GM23338 (cell line): ENCODE measurements at regions not wholly inside any gene's neighbourhood (a gene's known extent, or its start where the extent isn't known, plus 50 kb on each side); places are given as distances from the start of the nearest gene placed in this dataset.

Experiments
- ATAC-seq: fragments of 200-7000 bp; cut with Tn5 transposase; 3 replicates; pipeline ENCODE4 v1.9.1; 2020
- DNase-seq: peaks from one replicate; pipeline ENCODE4 v3.0.0-alpha.2; 2015; ENCODE audit warnings: low spot score
- H2AFZ ChIP-seq: fragments of 200-600 bp; sonication (generic); 2 replicates; pipeline ENCODE4 v1.8.0; 2016; ENCODE audit warnings: antibody characterized with exemption, mild to moderate bottlenecking, moderate library complexity
- H3F3A ChIP-seq: fragments of 200-600 bp; sonication (generic); replicated peaks from 2 replicates; pipeline ENCODE4 v1.8.0; 2017; ENCODE audit warnings: antibody characterized with exemption, mixed run types, low read depth
- H3K27ac ChIP-seq: fragments of 200-600 bp; sonication (generic); 2 replicates; pipeline ENCODE4 v1.6.1; 2016; ENCODE audit warnings: low read depth
- H3K27me3 ChIP-seq: fragments of 200-600 bp; sonication (generic); 2 replicates; pipeline ENCODE4 v1.8.0; 2016; ENCODE audit warnings: mild to moderate bottlenecking, mixed run types, moderate library complexity; ENCODE audit not compliant: insufficient read depth
- H3K36me3 ChIP-seq: fragments of 200-600 bp; sonication (generic); 2 replicates; pipeline ENCODE4 v1.8.0; 2016; ENCODE audit warnings: mild to moderate bottlenecking; ENCODE audit not compliant: insufficient read depth
- H3K4me1 ChIP-seq: fragments of 200-600 bp; sonication (generic); 2 replicates; pipeline ENCODE4 v1.8.0; 2016; ENCODE audit warnings: mild to moderate bottlenecking, moderate library complexity; ENCODE audit not compliant: insufficient read depth
- H3K4me2 ChIP-seq: fragments of 200-600 bp; sonication (generic); 2 replicates; pipeline ENCODE4 v1.7.1; 2017; ENCODE audit warnings: mixed run types
- H3K4me3 ChIP-seq: fragments of 200-600 bp; sonication (generic); 2 replicates; pipeline ENCODE4 v1.6.1; 2016; ENCODE audit warnings: mixed run types
- H3K79me2 ChIP-seq: fragments of 200-600 bp; sonication (generic); replicated peaks from 2 replicates; pipeline ENCODE4 v1.8.0; 2017; ENCODE audit warnings: mild to moderate bottlenecking; ENCODE audit not compliant: insufficient read depth
- H3K9me2 ChIP-seq: fragments of 200-600 bp; sonication (generic); 2 replicates; pipeline ENCODE4 v1.8.0; 2017; ENCODE audit not compliant: insufficient read depth
- H4K20me1 ChIP-seq: fragments of 200-600 bp; sonication (generic); replicated peaks from 2 replicates; pipeline ENCODE4 v1.8.0; 2017; ENCODE audit warnings: mild to moderate bottlenecking; ENCODE audit not compliant: insufficient read depth
- H3K27ac Mint-ChIP-seq: 2 replicates; pipeline ENCODE4 v1.8.0; 2020; ENCODE audit warnings: inconsistent platforms, mild to moderate bottlenecking, moderate library complexity, mixed read lengths
- H3K27me3 Mint-ChIP-seq: 3 replicates; pipeline ENCODE4 v1.8.0; 2022; ENCODE audit warnings: low read depth, mild to moderate bottlenecking, moderate library complexity, mixed read lengths, inconsistent platforms; ENCODE audit not compliant: insufficient read depth, poor library complexity
- H3K36me3 Mint-ChIP-seq: 3 replicates; pipeline ENCODE4 v1.8.0; 2021; ENCODE audit warnings: low read depth, mild to moderate bottlenecking, inconsistent platforms, moderate library complexity, mixed read lengths
- H3K4me1 Mint-ChIP-seq: 3 replicates; pipeline ENCODE4 v1.8.0; 2020; ENCODE audit warnings: mild to moderate bottlenecking, inconsistent platforms, mixed read lengths
- H3K4me3 Mint-ChIP-seq: 3 replicates; pipeline ENCODE4 v1.8.0; 2021; ENCODE audit warnings: moderate library complexity, mild to moderate bottlenecking, inconsistent platforms, mixed read lengths
- H3K9me3 Mint-ChIP-seq: 3 replicates; pipeline ENCODE4 v1.8.0; 2020; ENCODE audit warnings: moderate library complexity, mild to moderate bottlenecking, inconsistent platforms, mixed read lengths
- CREB1 ChIP-seq: fragments of 250-450 bp; sonication (Bioruptor Pico); IDR thresholded peaks from 2 replicates; pipeline ENCODE4 v1.5.0; 2020; ENCODE audit warnings: low read depth, mild to moderate bottlenecking, moderate library complexity
- EZH2 ChIP-seq: fragments of 200-600 bp; sonication (generic); IDR thresholded peaks from one replicate; pipeline ENCODE4 v1.8.0; 2017; ENCODE audit warnings: antibody characterized with exemption, mild to moderate bottlenecking, low read depth; ENCODE audit not compliant: unreplicated experiment
- EZH2phosphoT487 ChIP-seq: fragments of 200-600 bp; sonication (generic); IDR thresholded peaks from one replicate; pipeline ENCODE4 v1.8.1; 2018; ENCODE audit warnings: antibody characterized with exemption; ENCODE audit not compliant: unreplicated experiment
- JUNB ChIP-seq: IDR thresholded peaks from one replicate; pipeline ENCODE4 v1.6.1; 2016; ENCODE audit warnings: antibody characterized with exemption; ENCODE audit not compliant: unreplicated experiment
- NANOG ChIP-seq: IDR thresholded peaks from 2 replicates; pipeline ENCODE4 v1.6.1; 2016; ENCODE audit warnings: antibody characterized with exemption, borderline replicate concordance
- POLR2AphosphoS5 ChIP-seq: IDR thresholded peaks from 2 replicates; pipeline ENCODE4 v1.6.1; 2016; ENCODE audit warnings: antibody characterized with exemption, low read depth
- STAT1 ChIP-seq: IDR thresholded peaks from one replicate; pipeline ENCODE4 v1.6.1; 2016; ENCODE audit warnings: antibody characterized with exemption; ENCODE audit not compliant: unreplicated experiment
- ZNF114 ChIP-seq: fragments of 250-450 bp; sonication (Bioruptor Pico); IDR thresholded peaks from 2 replicates; pipeline ENCODE4 v1.5.0; 2020; ENCODE audit warnings: mild to moderate bottlenecking, moderate library complexity
- ZNF331 ChIP-seq: fragments of 250-450 bp; sonication (Bioruptor Pico); IDR thresholded peaks from 2 replicates; pipeline ENCODE4 v1.5.0; 2020; ENCODE audit warnings: low read depth, mild to moderate bottlenecking, moderate library complexity
- TF ChIP-seq, protein P1 (sequence below): IDR thresholded peaks from 2 replicates; pipeline ENCODE4 v1.6.1; 2016; ENCODE audit warnings: antibody characterized with exemption
- TF ChIP-seq, protein P2 (sequence below): fragments of 250-450 bp; sonication (Bioruptor Pico); IDR thresholded peaks from 2 replicates; pipeline ENCODE4 v1.5.0; 2020; ENCODE audit warnings: mild to moderate bottlenecking, moderate library complexity
- TF ChIP-seq, protein P3 (sequence below): IDR thresholded peaks from one replicate; pipeline ENCODE4 v1.6.1; 2018; ENCODE audit warnings: antibody characterized with exemption; ENCODE audit not compliant: unreplicated experiment
- TF ChIP-seq, protein P4 (sequence below), 2 experiments: fragments of 200-600 bp in 1 of 2; sonication (generic) in 1 of 2; conservative IDR thresholded peaks; 2 replicates each; pipeline versions ENCODE4 v1.5.1 to v1.6.1; 2016 to 2017; ENCODE audit warnings: antibody characterized with exemption in 2 of 2, low read depth in 2 of 2, mild to moderate bottlenecking in 2 of 2, moderate library complexity in 1 of 2

DNA sequence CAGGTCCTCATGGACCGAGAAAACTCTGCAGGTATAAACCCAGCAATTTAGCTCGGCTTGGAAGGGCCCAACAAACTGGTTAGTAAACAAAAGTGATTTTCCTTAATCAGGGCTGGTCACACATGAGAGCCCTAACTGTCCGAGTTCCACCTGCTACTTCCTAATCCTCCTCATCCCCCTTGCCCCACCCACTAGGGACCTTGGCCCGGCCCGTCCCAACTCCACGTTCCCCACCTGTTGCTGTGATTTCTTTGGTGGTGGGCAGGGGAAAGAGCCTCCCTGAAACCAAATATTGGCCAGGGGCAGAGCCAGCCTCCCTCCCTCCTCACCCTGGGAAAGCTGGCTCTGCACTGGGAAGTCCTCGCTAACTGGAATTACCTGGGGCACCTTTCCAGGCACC is 304.2 kb upstream of the PROX1 start:
- Histone ChIP-seq H3F3A (no peaks in the 10 kb centered on the region), H3K4me2 (no peak overlapping the region), H4K20me1 (no peaks in the 10 kb centered on the region), H2AFZ (no peak overlapping the region), H3K4me3 (no peak overlapping the region), H3K9me2 (peaks cover 12% of the 10 kb centered on the region; the same call in 1 of the 2 replicates), H3K36me3 (no peaks in the 10 kb centered on the region), H3K27ac (no peak overlapping the region), H3K27me3 (no peaks in the 10 kb centered on the region), H3K79me2 (no peaks in the 10 kb centered on the region), H3K4me1 (no peaks in the 10 kb centered on the region)
- H3K9me3 Mint-ChIP-seq, result no peaks in the 10 kb centered on the region
- no peak for ATAC-seq
- peaks cover 12% of the 10 kb centered on the region for H3K4me1 Mint-ChIP-seq
- H3K4me3 Mint-ChIP-seq, result no peak overlapping the region
- H3K27me3 Mint-ChIP-seq, result no peaks in the 10 kb centered on the region
- no peaks in the 10 kb centered on the region for H3K36me3 Mint-ChIP-seq
- no peak overlapping the region for H3K27ac Mint-ChIP-seq
- no peak for DNase-seq
- no peak for TF ChIP-seq CREB1 (CRISPR knock-in tag)
- TF ChIP-seq NANOG, result no peak
- no peak for TF ChIP-seq EZH2phosphoT487
- TF ChIP-seq POLR2AphosphoS5, result no peak
- TF ChIP-seq EZH2, result no peak
- no peak for TF ChIP-seq STAT1
- TF ChIP-seq JUNB, result no peak
- TF ChIP-seq, protein P1, sequence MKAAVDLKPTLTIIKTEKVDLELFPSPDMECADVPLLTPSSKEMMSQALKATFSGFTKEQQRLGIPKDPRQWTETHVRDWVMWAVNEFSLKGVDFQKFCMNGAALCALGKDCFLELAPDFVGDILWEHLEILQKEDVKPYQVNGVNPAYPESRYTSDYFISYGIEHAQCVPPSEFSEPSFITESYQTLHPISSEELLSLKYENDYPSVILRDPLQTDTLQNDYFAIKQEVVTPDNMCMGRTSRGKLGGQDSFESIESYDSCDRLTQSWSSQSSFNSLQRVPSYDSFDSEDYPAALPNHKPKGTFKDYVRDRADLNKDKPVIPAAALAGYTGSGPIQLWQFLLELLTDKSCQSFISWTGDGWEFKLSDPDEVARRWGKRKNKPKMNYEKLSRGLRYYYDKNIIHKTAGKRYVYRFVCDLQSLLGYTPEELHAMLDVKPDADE, result no peak
- TF ChIP-seq, protein P2, sequence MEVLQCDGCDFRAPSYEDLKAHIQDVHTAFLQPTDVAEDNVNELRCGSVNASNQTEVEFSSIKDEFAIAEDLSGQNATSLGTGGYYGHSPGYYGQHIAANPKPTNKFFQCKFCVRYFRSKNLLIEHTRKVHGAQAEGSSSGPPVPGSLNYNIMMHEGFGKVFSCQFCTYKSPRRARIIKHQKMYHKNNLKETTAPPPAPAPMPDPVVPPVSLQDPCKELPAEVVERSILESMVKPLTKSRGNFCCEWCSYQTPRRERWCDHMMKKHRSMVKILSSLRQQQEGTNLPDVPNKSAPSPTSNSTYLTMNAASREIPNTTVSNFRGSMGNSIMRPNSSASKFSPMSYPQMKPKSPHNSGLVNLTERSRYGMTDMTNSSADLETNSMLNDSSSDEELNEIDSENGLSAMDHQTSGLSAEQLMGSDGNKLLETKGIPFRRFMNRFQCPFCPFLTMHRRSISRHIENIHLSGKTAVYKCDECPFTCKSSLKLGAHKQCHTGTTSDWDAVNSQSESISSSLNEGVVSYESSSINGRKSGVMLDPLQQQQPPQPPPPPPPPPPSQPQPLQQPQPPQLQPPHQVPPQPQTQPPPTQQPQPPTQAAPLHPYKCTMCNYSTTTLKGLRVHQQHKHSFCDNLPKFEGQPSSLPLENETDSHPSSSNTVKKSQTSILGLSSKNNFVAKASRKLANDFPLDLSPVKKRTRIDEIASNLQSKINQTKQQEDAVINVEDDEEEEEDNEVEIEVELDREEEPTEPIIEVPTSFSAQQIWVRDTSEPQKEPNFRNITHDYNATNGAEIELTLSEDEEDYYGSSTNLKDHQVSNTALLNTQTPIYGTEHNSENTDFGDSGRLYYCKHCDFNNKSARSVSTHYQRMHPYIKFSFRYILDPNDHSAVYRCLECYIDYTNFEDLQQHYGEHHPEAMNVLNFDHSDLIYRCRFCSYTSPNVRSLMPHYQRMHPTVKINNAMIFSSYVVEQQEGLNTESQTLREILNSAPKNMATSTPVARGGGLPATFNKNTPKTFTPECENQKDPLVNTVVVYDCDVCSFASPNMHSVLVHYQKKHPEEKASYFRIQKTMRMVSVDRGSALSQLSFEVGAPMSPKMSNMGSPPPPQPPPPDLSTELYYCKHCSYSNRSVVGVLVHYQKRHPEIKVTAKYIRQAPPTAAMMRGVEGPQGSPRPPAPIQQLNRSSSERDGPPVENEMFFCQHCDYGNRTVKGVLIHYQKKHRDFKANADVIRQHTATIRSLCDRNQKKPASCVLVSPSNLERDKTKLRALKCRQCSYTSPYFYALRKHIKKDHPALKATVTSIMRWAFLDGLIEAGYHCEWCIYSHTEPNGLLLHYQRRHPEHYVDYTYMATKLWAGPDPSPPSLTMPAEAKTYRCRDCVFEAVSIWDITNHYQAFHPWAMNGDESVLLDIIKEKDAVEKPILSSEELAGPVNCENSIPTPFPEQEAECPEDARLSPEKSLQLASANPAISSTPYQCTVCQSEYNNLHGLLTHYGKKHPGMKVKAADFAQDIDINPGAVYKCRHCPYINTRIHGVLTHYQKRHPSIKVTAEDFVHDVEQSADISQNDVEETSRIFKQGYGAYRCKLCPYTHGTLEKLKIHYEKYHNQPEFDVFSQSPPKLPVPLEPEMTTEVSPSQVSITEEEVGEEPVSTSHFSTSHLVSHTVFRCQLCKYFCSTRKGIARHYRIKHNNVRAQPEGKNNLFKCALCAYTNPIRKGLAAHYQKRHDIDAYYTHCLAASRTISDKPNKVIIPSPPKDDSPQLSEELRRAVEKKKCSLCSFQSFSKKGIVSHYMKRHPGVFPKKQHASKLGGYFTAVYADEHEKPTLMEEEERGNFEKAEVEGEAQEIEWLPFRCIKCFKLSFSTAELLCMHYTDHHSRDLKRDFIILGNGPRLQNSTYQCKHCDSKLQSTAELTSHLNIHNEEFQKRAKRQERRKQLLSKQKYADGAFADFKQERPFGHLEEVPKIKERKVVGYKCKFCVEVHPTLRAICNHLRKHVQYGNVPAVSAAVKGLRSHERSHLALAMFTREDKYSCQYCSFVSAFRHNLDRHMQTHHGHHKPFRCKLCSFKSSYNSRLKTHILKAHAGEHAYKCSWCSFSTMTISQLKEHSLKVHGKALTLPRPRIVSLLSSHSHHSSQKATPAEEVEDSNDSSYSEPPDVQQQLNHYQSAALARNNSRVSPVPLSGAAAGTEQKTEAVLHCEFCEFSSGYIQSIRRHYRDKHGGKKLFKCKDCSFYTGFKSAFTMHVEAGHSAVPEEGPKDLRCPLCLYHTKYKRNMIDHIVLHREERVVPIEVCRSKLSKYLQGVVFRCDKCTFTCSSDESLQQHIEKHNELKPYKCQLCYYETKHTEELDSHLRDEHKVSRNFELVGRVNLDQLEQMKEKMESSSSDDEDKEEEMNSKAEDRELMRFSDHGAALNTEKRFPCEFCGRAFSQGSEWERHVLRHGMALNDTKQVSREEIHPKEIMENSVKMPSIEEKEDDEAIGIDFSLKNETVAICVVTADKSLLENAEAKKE (CRISPR knock-in tag), result no peak
- TF ChIP-seq, protein P3, sequence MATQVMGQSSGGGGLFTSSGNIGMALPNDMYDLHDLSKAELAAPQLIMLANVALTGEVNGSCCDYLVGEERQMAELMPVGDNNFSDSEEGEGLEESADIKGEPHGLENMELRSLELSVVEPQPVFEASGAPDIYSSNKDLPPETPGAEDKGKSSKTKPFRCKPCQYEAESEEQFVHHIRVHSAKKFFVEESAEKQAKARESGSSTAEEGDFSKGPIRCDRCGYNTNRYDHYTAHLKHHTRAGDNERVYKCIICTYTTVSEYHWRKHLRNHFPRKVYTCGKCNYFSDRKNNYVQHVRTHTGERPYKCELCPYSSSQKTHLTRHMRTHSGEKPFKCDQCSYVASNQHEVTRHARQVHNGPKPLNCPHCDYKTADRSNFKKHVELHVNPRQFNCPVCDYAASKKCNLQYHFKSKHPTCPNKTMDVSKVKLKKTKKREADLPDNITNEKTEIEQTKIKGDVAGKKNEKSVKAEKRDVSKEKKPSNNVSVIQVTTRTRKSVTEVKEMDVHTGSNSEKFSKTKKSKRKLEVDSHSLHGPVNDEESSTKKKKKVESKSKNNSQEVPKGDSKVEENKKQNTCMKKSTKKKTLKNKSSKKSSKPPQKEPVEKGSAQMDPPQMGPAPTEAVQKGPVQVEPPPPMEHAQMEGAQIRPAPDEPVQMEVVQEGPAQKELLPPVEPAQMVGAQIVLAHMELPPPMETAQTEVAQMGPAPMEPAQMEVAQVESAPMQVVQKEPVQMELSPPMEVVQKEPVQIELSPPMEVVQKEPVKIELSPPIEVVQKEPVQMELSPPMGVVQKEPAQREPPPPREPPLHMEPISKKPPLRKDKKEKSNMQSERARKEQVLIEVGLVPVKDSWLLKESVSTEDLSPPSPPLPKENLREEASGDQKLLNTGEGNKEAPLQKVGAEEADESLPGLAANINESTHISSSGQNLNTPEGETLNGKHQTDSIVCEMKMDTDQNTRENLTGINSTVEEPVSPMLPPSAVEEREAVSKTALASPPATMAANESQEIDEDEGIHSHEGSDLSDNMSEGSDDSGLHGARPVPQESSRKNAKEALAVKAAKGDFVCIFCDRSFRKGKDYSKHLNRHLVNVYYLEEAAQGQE, result no peak
- TF ChIP-seq, protein P4, sequence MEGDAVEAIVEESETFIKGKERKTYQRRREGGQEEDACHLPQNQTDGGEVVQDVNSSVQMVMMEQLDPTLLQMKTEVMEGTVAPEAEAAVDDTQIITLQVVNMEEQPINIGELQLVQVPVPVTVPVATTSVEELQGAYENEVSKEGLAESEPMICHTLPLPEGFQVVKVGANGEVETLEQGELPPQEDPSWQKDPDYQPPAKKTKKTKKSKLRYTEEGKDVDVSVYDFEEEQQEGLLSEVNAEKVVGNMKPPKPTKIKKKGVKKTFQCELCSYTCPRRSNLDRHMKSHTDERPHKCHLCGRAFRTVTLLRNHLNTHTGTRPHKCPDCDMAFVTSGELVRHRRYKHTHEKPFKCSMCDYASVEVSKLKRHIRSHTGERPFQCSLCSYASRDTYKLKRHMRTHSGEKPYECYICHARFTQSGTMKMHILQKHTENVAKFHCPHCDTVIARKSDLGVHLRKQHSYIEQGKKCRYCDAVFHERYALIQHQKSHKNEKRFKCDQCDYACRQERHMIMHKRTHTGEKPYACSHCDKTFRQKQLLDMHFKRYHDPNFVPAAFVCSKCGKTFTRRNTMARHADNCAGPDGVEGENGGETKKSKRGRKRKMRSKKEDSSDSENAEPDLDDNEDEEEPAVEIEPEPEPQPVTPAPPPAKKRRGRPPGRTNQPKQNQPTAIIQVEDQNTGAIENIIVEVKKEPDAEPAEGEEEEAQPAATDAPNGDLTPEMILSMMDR (conservative IDR thresholded peaks at IDR 0.05; ENCODE audit: low read depth in 2 of 2), result no peak
- no peak for TF ChIP-seq ZNF331 (CRISPR knock-in tag)
- TF ChIP-seq ZNF114 (CRISPR knock-in tag), result no peak
